ENCODE measurements at regions not wholly inside any gene's neighbourhood (a gene's known extent, or its start where the extent isn't known, plus 50 kb on each side); places are given as distances from the start of the nearest gene placed in this dataset.

DNA sequence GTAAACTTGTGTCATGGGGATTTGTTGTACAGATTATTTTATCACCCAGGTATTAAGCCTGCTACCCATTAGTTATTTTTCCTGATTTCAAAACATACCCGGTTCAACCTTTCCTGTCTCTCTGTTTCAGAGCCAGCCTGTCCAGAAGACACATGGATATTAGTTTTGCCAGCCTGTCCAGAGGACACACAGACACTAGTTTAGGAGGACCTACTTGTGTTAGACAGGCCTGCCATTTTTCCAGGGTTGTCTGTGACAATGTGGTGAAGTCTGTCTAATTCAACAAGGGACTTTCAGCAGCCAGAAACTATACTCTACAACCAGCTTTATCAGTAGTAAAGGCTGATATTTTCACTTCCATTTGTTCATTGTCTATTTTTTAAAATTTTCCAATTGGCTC is 56.1 kb upstream of the DCC start:
- H3K4me3 Mint-ChIP-seq = no peak overlapping the region
- no peak overlapping the region for H3K27ac Mint-ChIP-seq
- H3K9me3 Mint-ChIP-seq = no peaks in the 10 kb centered on the region
- H3K27me3 Mint-ChIP-seq (ENCODE audit: low read depth) = no peaks in the 10 kb centered on the region
- no peaks in the 10 kb centered on the region for H3K4me1 Mint-ChIP-seq (ENCODE audit: low read depth)
- H3K36me3 Mint-ChIP-seq (ENCODE audit: low read depth) = no peaks in the 10 kb centered on the region

DNA sequence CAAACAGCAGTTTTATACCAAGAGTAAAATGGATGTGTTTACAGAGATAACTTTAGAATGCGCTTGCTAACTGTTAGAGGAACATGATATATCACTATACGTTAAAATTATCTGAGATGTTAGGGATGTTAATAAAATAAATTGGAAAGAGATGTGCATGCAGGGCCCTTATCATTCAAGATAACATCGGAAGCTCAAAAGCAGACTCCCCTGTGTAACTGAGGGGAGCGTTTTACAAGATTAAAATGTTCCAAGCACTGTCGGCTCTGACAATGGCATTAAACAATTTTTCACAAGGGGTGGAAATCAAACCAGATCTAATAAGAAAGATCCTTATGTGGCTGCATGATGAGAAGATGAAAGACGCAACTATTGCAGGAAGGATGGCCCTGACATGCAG is 53.3 kb upstream of the DCC start:
- Mint-ChIP-seq H3K4me1 (ENCODE audit: low read depth) (no peaks in the 10 kb centered on the region), H3K36me3 (ENCODE audit: low read depth) (no peaks in the 10 kb centered on the region), H3K9me3 (no peaks in the 10 kb centered on the region), H3K4me3 (no peak overlapping the region), H3K27ac (no peak overlapping the region), H3K27me3 (ENCODE audit: low read depth) (no peaks in the 10 kb centered on the region)

DNA sequence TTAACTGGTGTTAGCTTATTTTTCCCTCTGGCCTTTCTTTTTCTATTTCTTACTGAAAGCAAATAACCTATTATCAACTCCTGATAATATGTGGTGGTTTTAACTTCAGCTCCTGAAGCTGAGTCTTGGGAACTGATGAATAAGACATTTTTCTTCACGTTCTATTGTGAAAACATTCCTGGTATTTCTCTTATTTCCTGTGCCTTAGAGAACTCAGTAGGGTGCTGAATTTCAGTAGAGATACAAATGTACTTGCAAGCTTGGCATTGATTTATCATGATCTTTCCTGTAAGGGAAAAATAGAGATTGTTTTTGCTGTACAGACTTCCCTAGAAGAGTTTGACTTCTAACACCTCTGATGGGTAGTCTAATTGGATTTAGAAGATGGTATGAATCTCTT is 52.8 kb upstream of the DCC start:
- no peaks in the 10 kb centered on the region for H3K9me3 Mint-ChIP-seq
- no peaks in the 10 kb centered on the region for H3K36me3 Mint-ChIP-seq (ENCODE audit: low read depth)
- no peak overlapping the region for H3K27ac Mint-ChIP-seq
- H3K27me3 Mint-ChIP-seq (ENCODE audit: low read depth) = no peaks in the 10 kb centered on the region
- H3K4me3 Mint-ChIP-seq = no peak overlapping the region
- H3K4me1 Mint-ChIP-seq (ENCODE audit: low read depth) = no peaks in the 10 kb centered on the region

DNA sequence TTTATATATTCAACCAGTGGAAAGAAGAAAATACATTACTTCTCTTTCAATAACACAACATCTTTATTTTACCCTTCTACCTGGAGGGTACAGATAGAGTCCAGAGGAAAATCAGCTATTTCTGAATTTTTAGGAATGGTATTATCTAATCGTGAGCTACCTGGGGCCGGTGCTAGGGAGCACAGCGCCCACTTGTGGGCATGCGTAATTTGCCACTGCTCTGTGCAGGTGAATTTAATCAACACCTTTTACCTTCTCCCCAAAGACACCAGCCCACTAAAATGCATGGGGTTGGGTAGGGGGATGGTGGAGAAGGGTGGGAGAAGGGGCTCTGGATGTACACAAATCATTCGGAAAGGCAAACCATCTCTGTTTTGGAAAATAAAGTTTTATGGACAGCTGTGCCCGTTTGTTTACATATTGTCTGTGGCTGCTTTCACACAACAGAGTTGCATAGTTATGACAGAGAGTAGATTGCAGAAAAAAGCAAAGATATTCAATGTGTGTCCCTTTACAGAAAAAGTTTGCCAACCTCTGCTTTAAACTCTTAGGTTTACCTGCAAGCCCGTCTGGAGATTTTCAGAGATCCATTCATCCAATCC is 51.5 kb upstream of the DCC start:
- Mint-ChIP-seq H3K9me3 (no peaks in the 10 kb centered on the region), H3K4me3 (no peak overlapping the region), H3K27me3 (ENCODE audit: low read depth) (no peaks in the 10 kb centered on the region), H3K36me3 (ENCODE audit: low read depth) (no peaks in the 10 kb centered on the region), H3K4me1 (ENCODE audit: low read depth) (no peaks in the 10 kb centered on the region), H3K27ac (no peak overlapping the region)

DNA sequence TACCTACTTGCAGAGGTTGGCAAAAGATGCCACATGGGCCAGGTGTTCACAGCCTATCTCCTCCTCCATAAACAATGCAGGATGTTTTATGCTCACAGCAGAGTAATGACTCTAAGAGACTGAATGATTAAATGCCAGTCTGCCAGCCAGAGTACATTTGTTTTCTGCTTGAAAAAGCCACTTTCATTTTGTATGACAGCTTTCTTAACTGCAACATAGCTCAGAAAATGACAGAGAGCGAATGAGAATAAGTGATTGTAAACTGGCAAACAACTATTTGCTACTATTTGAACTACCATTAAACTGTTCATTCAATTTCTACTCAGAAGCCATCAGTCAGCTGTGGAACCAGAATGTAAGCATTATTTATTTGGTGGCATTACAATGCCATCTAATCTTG is 50.6 kb upstream of the DCC start:
- H3K27ac Mint-ChIP-seq = no peak overlapping the region
- H3K36me3 Mint-ChIP-seq (ENCODE audit: low read depth) = no peaks in the 10 kb centered on the region
- H3K4me3 Mint-ChIP-seq = no peak overlapping the region
- no peaks in the 10 kb centered on the region for H3K9me3 Mint-ChIP-seq
- H3K4me1 Mint-ChIP-seq (ENCODE audit: low read depth) = no peaks in the 10 kb centered on the region
- no peaks in the 10 kb centered on the region for H3K27me3 Mint-ChIP-seq (ENCODE audit: low read depth)
